Renal pelvis (tissue), 1 donor: ENCODE measurements at regions not wholly inside any gene's neighbourhood (a gene's known extent, or its start where the extent isn't known, plus 50 kb on each side); places are given as distances from the start of the nearest gene placed in this dataset.

Source experiments
- DNase-seq: peaks from one replicate; pipeline ENCODE4 v3.0.0-alpha.2; 2013

- DNase-seq = peak; percentile 36
Observed at GRCh38 chrX:109843963-109844751, 111.1 kb upstream of the ACSL4 start.

GRCh38 chrX:109844986-109845385 is 111.9 kb upstream of the ACSL4 start:
- DNase-seq = no peak

GRCh38 chrX:109845996-109846395 is 112.9 kb upstream of the ACSL4 start:
- no peak for DNase-seq

- DNase-seq = no peak
Observed at GRCh38 chrX:109847257-109848187, 114.5 kb upstream of the ACSL4 start.

- no peak for DNase-seq
Observed at GRCh38 chrX:109848461-109849050, 115.5 kb upstream of the ACSL4 start.

- DNase-seq = no peak
Observed at GRCh38 chrX:109854096-109854495, 121.0 kb upstream of the ACSL4 start.

GRCh38 chrX:109855501-109855900 is 122.4 kb upstream of the ACSL4 start:
- DNase-seq = no peak

- DNase-seq = peak; percentile 11
Observed at GRCh38 chrX:109856974-109857373, 123.9 kb upstream of the ACSL4 start.

GRCh38 chrX:109857584-109858228 is 124.6 kb upstream of the ACSL4 start:
- no peak for DNase-seq

- no peak for DNase-seq
Observed at GRCh38 chrX:109858602-109859341, 125.7 kb upstream of the ACSL4 start.

GRCh38 chrX:109859651-109860050 is 126.6 kb upstream of the ACSL4 start:
- no peak for DNase-seq

GRCh38 chrX:109862433-109862832 is 129.4 kb upstream of the ACSL4 start:
- DNase-seq = no peak

GRCh38 chrX:109863811-109864210 is 130.8 kb upstream of the ACSL4 start:
- no peak for DNase-seq

- no peak for DNase-seq
Observed at GRCh38 chrX:109871121-109871888, 131.6 kb upstream of the TMEM164 start.

- no peak for DNase-seq
Observed at GRCh38 chrX:109872021-109872732, 130.7 kb upstream of the TMEM164 start.

GRCh38 chrX:109873574-109873973 is 129.3 kb upstream of the TMEM164 start:
- DNase-seq = no peak

GRCh38 chrX:109873983-109874382 is 128.9 kb upstream of the TMEM164 start:
- DNase-seq = no peak

- DNase-seq = no peak
Observed at GRCh38 chrX:109874548-109874947, 128.4 kb upstream of the TMEM164 start.

- DNase-seq = no peak
Observed at GRCh38 chrX:109875831-109876230, 127.1 kb upstream of the TMEM164 start.

GRCh38 chrX:109878236-109878635 is 124.7 kb upstream of the TMEM164 start:
- no peak for DNase-seq
